Left cardiac atrium (tissue), 4 donors: ENCODE measurements at regions not wholly inside any gene's neighbourhood (a gene's known extent, or its start where the extent isn't known, plus 50 kb on each side); places are given as distances from the start of the nearest gene placed in this dataset.

ENCODE experiments used
- ATAC-seq, 2 donors: fragments of 200-7000 bp; cut with Tn5 transposase; one replicate each; pipeline ENCODE4 v1.9.1; 2020; ENCODE audit warnings: mild to moderate bottlenecking in 2 of 2, moderate library complexity in 2 of 2
- DNase-seq: peaks from one replicate; pipeline ENCODE4 v3.0.0-alpha.2; 2020
- intact Hi-C, 2 donors: fragments of 100-400 bp; cut with DNase I; formaldehyde crosslinking; loops; one replicate each; pipeline versions ENCODE4 v1.14.1 to v1.15.1; 2022 to 2023
- donor health status: DM: no; HTN: yes; CAD: no.
- donor health status: DM: no; HTN: yes; CAD: no; lungs with severe emphysema.
- donor health status: DM: yes; HTN: yes; CAD: no.
- donor health status: Dilated cardiomyopathy.

GRCh38 chr5:74433255-74433895, 207.2 kb downstream of the ENC1 start:
- peak; percentile 41 for DNase-seq
- intact Hi-C loops = no loop called here
- peak; percentile 60 to 91 for ATAC-seq

GRCh38 chr5:74432721-74433120, 207.8 kb downstream of the ENC1 start:
- intact Hi-C loops = no loop called here
- no peak for DNase-seq
- ATAC-seq = no peak

- ATAC-seq (no peak), DNase-seq (no peak)
- intact Hi-C loops = no loop called here
These were observed 208.3 kb downstream of the ENC1 start for GRCh38 chr5:74432216-74432615.

GRCh38 chr5:74431290-74431669, 209.2 kb downstream of the ENC1 start:
- intact Hi-C loops = no loop called here

GRCh38 chr5:74430631-74431289, 209.8 kb downstream of the ENC1 start:
- intact Hi-C loops = no loop called here
- ATAC-seq (no peak), DNase-seq (no peak)

More at GRCh38 chr5:74431290-74431669, 209.2 kb downstream of the ENC1 start:
- no peak for DNase-seq
- no peak for ATAC-seq

- DNase-seq (no peak), ATAC-seq (no peak)
- intact Hi-C loops = no loop called here
These were observed 211.0 kb downstream of the ENC1 start for GRCh38 chr5:74429495-74429894.

- ATAC-seq (no peak), DNase-seq (no peak)
- intact Hi-C loops = no loop called here
These were observed 211.7 kb downstream of the ENC1 start for GRCh38 chr5:74428876-74429275.

GRCh38 chr5:74428275-74428674, 212.3 kb downstream of the ENC1 start:
- intact Hi-C loops = no loop called here
- ATAC-seq = no peak
- DNase-seq = no peak

GRCh38 chr5:74426506-74426905, 214.0 kb downstream of the ENC1 start:
- intact Hi-C loops = no loop called here
- DNase-seq (no peak), ATAC-seq (no peak)

GRCh38 chr5:74424162-74424868, 216.2 kb downstream of the ENC1 start:
- no peak for DNase-seq
- intact Hi-C loops = no loop called here

GRCh38 chr5:74423383-74423782, 217.1 kb downstream of the ENC1 start:
- no peak for ATAC-seq
- intact Hi-C loops = no loop called here
- DNase-seq = no peak

More at GRCh38 chr5:74424162-74424868, 216.2 kb downstream of the ENC1 start:
- ATAC-seq = peak; percentile 30 to 69

- intact Hi-C loops = no loop called here
- DNase-seq (no peak), ATAC-seq (no peak)
These were observed 217.9 kb downstream of the ENC1 start for GRCh38 chr5:74422671-74423070.

- no peak for ATAC-seq
- intact Hi-C loops = no loop called here
These were observed 218.5 kb downstream of the ENC1 start for GRCh38 chr5:74422030-74422429.

GRCh38 chr5:74421377-74421776, 219.2 kb downstream of the ENC1 start:
- intact Hi-C loops = no loop called here
- ATAC-seq (no peak), DNase-seq (no peak)

More at GRCh38 chr5:74422030-74422429, 218.5 kb downstream of the ENC1 start:
- no peak for DNase-seq

- intact Hi-C loops = no loop called here
- DNase-seq = no peak
- ATAC-seq = no peak
These were observed 219.6 kb downstream of the ENC1 start for GRCh38 chr5:74420947-74421346.

- DNase-seq = no peak
- intact Hi-C loops = no loop called here
- no peak for ATAC-seq
These were observed 220.3 kb downstream of the ENC1 start for GRCh38 chr5:74420220-74420619.

GRCh38 chr5:74419468-74419867, 221.1 kb downstream of the ENC1 start:
- DNase-seq (no peak), ATAC-seq (no peak)
- intact Hi-C loops = no loop called here

- DNase-seq = no peak
- intact Hi-C loops = no loop called here
- ATAC-seq = no peak
These were observed 221.8 kb downstream of the ENC1 start for GRCh38 chr5:74418709-74419108.

- no peak for DNase-seq
- intact Hi-C loops = no loop called here
- ATAC-seq = no peak
These were observed 222.3 kb downstream of the ENC1 start for GRCh38 chr5:74418261-74418660.

GRCh38 chr5:74415695-74416102, 224.8 kb downstream of the ENC1 start:
- intact Hi-C loops = no loop called here
- ATAC-seq = peak in 1 of 2 donors; percentile 37
- no peak for DNase-seq

- intact Hi-C loops = no loop called here
- DNase-seq = no peak
- ATAC-seq = no peak
These were observed 226.3 kb downstream of the ENC1 start for GRCh38 chr5:74414228-74414627.
